Activated T-cell treated with anti-CD3 and anti-CD28 coated beads, Interleukin-2, amount 50 U/mL, for 1 hour (primary cell): ENCODE measurements at regions not wholly inside any gene's neighbourhood (a gene's known extent, or its start where the extent isn't known, plus 50 kb on each side); places are given as distances from the start of the nearest gene placed in this dataset.

Experiments
- DNase-seq: peaks from one replicate; pipeline ENCODE4 v3.0.0-alpha.2; 2020

DNA sequence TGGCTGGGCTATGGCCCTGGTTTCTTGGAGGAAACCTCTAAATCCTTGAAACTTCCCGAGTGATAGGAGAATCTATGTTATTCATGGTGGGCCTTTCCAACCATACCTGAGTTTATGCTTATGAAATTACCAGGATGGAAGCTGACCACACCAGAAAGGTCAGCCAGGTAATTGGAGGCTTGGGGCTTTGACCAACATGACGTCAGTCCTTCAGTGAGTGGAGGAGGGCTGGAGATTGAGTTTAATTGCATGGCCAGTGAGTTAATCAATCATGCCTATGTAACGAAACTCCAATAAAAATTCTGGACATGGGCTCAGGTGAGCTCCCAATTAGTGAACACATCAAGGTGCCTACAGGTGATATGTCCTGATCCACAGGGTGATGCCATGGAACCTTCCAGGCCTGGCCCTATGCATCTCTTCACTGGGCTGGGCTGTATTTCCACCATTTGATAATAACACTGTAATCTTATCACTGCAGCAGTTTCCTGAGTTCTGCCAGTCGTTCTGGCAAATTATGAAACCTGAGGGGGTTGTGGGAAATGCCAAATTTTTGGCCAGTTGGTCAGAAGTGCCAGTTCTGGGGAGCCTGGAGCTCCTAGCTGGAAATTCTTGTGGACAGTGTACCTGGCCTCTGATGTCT is 106.5 kb downstream of the CDH26 start:
- DNase-seq: no peak

DNA sequence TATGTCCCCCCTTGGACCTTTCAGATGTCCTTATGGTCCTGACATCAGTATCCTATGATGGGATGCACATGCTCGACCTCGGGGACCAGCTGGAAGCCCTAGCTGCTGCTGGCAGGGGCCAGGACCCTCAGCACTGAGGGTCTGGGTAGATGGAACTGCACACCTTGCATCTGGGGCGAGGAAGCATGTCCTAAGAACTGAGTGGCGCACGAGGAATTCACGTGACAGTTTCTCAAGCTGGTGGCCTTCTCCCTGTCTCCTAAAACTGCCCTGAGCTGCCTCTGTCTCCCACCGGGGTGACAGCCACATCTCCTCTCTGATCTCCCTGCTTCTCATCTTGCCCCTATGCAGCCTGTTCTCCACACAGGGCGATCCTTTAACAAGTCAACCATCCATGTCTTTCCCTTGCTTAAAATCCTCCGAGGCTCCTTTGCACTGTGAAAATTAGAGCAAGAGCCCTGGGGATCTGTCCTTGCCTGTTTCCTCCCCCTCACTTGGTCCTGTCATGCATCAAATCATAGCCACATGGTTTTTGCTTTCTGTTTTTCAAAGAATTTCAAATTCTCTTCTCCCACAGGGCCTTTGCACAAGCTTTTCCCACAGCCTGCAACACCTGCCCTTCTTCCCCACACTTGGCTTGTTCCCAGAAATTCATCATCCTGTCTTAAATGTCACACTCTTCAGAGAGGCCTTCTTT is 107.7 kb downstream of the CDH26 start:
- no peak for DNase-seq

DNA sequence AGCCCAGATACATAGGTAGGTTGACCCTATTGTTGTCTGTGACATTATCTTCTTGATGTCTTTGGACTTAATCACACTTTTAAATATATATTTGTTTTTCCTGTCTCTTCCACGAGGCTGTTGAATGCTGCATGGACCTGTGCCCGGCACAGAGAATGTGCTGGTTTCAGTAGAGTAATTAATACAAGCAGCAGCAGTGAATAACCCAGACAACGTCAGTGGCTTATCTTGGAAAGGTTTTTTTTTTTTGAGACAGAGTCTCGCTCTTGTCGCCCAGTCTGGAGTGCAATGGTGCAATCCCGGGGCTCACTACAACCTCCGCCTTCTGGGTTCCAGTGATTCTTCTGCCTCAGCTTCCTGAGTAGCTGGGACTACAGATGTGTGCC is 108.2 kb downstream of the CDH26 start:
- DNase-seq: no peak

DNA sequence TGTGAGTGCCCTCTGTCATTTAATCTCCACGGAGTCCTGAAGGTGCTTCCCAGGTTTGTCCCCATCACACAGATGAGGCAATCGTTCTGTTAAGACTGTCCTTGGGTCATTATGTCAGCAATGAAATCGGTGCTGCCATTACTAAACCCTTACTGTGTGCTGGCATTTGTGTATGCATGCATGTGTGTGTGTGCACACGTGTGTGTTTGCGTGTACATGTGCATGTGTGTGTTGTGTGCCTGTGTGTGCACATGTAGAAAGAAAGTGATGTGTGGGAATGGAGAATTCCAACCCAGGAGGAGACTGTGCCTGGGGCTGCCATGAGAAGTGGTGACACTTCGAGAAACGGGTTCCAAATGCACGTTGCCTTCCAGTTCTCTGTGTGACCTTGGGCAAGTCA is 110.3 kb downstream of the CDH26 start:
- DNase-seq: no peak

DNA sequence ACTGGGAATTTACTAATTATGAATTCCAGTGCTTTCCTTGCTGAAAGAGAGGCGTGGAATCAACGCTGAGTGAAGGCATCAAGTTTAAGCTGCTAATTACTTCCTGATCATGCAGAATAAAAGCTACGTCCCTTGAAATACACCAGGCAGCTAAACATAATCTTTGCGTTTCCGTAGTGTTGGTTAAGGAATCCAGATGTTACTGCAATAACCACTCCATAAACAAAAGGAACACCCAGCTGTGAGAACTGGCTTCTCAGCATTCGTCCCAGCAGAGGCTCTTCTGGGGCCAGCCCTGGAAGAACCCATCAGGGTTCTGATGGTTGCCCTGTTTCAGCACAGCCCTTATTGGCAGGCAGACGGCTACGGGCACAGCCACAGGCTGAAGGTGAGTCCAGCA is 111.4 kb downstream of the CDH26 start:
- no peak for DNase-seq

DNA sequence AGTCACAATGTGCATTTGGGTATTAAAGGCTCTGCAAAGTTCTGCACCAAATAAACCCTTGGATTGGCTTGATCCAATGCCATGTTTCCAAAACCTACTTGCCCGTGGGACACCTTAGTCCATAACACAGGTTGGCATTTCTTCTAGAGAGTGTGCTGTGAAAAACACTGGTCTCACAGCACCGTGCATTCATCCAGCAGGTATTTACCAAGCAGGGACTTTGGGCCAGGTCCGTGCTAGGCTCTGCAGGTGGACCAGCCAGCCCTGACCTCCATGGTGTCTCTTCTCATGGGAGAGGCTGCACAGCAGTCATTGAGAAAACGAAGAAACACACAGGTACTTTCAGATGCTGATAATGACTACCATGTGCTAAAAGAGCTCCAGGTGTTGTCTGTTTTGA is 112.6 kb downstream of the CDH26 start:
- no peak for DNase-seq

DNA sequence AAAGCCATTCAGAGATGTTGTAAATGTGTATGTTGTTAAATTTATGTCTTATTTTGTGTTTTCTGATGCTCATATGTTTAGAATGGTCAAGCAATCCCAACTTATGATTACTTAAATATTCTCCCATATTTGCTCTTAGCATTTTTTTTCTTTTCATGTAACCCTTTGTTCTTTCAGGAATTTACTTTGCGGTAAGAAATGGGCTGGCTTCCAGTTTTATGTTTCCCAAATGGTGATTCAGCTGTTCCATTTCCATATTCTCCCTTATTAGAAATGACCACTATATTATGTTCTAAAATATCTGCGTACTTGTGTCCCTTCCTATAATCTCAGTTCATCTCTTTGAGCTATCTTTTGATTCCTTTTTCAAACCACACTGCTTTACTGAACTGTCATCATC is 113.7 kb downstream of the CDH26 start:
- DNase-seq: no peak

DNA sequence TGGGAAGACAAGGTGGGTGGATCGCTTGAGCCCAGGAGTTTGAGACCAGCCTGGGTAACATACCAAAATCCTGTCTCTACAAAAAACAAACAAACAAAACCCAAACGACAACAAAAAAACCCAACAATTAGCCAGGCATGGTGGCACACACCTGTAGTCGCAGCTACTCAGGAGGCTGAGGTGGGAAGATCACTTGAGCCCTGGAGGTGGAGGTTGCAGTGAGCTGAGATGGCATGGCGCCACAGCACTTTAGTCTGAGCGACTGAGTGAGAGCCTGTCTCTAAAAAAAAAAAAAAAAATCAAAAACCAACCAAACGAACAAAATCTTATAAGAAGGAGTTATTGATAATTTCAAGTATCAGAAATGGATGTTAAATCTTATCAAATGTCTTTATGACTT is 114.9 kb downstream of the CDH26 start:
- no peak for DNase-seq

DNA sequence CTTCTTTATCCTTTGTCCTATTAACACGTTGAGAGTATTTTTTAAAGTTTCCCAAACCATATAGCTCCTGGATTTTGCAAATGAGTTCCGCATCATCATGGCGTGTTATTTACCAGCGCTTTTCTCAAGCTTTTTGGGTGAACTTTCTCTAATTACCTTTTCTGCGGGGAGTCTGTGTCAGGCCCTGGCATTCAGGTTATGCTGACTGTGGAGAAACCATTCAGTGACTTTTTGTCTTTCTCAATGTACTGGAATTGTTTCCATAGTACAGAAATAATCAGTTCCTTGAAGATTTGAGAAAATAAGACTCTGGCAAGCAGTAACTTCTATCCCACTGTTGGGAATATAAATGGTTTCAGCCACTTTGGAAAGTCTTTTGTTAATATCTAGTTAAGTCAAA is 115.3 kb downstream of the CDH26 start:
- no peak for DNase-seq

DNA sequence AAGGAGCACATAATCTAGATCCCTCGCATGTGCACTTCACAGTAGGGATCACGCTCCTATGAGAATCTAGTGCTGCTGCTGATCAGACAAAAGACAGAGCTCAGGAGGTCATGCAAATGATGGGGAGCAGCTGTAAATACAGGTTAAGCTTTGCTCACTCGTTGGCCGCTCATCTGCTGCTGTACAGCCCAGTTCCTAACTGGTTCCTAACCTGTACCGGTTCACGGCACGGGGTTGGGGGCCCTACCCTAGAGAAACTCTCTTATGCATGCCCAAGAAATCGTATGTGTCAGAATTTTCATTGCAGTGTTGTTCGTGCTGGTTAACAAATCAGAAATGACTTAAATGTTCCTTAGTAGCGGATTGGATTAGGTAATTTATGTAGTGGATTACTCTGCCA is 116.1 kb downstream of the CDH26 start:
- no peak for DNase-seq

DNA sequence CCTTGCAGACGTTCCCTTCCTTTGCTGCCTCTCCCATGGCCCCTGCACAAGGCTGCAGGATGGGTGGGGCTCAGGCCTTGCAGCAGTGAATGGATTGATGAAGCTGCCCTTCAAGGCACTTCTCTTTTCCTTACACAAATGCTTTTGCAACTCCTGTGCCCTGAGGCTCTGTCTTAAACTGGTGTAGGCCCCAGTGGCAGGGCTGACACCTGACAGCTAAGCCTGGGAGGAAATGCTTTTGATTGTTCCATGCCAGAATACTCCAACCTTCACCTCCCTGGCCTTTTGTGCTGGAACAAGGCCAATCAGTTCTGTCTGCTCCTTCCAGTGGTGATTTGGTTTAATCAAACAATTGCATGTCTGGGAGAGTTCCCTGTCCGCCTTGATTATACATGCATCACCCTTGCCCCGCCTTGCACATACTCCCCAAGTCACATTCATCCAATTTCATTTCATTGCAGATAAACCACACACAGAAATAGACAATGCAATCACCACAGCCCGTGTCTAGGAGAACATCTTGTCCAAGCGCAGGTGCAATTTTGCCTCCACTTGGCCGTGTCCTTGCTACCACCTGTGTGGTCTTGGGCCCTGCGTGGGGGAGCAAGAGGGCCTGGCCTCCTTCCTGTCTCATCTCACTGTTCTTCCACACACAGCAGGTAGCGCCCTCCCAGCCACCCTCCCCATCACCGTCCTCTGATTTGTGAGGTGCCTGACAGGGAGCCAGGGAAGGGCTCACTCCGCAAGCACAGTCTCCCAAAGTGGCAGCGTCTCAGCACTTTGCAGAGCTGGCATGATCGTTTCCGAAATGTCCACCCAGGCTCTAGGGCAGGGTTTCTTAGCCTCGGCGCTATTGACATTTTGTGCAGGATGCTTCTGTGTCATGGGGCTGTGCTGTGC is 120.4 kb downstream of the CDH26 start:
- DNase-seq: no peak

DNA sequence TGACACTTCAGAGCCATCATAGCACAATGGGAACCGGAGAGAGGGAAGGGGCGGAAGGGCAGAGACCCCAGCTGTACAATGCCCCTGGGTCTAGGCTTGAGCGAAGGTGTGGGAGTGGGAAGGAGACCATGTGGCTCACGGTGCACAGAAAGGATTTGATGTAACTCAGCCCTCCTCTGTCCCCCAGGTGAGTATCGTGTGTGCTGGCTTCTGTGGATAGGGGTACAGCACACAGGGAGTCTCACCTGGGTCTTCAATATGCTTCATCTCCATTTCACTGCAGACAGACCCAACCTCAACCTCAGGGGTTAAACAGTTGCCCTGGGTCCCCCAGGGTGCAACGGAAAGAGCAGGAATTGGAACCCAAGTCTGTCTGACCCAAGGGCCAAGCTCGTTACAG is 122.2 kb downstream of the CDH26 start:
- no peak for DNase-seq

DNA sequence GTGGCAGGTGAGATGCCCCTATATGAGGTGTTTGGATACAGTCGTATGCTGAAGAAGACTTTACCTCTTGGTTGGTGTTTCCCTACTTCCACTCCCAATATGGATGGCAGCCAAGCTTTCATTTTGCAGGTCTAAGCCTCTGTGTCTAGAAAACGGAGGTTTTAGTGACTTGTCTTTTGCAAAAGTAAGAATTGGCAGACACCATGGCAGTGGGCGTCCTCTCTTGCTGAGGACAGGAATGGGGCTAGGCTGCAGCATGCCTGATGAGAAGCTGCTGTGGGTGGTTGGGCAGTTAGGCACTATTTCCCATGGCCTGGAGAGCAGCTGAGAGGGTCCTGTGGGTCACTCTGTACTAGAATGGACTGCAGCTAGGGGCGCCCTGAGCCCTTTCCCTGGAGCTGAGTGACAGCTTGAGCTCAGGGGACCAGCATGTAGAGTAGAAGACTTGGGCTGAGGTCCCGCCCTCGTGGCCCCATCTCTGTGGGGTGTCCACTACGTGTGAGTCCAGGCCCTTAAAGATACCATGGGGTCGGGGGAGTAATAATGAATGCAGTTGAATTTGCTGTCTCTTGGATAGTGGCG is 127.4 kb downstream of the CDH26 start:
- DNase-seq: no peak

DNA sequence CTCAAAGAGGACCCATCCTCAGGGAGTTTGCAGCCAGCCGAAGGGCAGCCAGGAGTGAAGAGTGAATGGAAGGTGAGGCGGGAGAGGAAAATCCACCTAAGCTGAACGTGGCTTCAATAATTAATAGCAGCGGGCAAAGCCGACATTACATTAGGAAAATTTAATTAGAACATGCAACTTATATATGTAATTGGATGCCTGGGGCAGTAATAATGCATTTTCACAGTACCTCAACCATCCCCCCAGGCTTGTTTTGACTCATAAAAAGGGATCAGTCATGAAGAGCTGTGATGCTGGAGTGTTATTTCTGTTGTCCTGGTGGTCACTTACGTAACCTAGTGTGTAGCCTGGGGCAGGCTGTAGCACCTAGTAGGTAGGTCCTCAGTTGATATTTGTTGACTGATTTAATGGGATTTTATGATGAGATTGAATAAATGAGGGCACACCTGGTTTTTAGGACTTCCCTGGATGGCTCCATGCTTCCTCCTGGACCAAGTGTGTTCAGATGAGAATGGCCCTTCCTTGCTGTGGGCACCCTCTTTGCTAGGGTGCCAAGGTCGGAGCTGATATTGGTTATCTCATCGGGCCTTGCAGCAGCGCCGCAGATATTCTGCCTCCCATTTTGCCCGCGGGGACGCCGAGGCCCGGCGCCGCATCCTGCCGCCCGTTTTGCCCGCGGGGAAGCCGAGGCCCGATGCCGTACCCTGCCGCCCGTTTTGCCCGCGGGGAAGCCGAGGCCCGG is 128.8 kb downstream of the CDH26 start:
- DNase-seq: no peak

DNA sequence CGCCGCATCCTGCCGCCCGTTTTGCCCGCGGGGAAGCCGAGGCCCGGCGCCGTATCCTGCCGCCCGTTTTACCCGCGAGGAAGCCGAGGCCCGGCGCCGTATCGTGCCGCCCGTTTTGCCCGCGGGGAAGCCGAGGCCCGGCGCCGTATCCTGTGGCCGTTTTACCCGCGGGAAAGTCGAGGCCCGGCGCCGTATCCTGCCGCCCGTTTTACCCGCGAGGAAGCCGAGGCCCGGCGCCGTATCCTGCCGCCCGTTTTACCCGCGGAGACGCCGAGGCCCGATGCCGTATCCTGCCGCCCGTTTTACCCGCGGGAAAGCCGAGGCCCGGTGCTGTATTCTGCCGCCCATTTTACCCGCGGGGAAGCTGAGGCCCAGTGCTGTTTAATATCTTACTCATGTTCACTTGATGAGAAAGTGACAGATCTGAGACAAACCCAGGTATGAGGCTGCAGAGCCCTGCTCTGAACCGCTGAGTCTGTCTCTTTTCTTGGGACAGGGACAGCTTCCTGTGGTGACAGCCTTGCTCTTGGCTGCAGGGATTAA is 129.4 kb downstream of the CDH26 start:
- no peak for DNase-seq

DNA sequence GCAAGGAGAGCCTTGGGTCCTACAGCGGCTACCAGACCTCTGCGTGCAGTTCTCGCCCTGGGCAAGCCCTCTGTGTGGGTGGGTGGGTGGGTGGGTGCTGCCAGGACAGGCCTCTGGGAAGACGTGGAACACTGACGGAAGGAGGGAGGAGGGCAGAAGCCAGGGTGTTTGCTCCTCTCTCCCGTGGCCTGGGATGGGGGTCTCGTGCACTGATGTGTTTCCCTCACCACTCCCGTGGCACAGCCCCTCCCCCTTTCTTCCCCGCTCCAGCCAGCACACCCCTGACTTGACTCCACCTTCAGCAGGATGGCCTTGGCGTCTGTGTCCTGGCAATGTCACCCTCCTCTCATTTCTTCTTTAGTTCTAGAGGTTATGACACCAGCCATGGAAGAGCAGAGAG is 130.0 kb downstream of the CDH26 start:
- DNase-seq: no peak

DNA sequence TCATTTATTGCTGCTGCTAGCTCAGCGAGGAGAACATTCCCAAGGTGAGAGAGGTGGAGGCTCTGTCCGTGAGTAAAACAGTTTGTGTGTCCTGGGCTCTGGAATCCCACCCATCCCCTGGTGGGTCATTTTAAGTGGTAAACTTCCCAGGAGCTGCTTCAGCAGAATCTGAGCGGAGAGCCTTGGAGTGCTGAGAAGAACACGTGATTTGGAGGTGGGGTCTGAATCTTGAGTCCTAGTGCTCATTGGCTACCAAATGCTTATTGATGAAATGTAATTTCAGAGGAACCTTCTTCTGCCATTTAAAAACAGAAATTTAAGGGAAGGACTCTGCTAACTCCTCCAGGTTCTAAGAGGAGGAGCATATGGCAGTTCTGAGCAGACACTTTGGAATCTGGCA is 132.4 kb downstream of the CDH26 start:
- DNase-seq: no peak

DNA sequence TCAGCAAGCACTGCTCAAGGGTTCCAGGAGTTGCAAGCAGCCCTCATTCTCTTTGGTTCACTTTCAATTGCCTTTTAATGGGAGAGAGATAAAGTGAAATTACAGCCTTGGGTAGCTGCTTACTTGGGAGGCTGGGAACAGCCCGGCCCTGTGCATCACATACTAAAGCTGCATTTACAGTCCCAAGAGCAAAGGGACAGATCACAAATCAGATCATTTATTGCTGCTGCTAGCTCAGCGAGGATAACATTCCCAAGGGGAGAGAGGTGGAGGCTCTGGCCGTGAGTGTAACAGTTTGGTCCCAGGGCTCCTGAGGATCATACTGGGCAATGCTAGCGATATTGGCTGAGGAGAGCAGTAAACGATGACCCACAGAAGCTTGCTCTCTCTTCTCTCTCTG is 133.1 kb downstream of the CDH26 start:
- DNase-seq: no peak

DNA sequence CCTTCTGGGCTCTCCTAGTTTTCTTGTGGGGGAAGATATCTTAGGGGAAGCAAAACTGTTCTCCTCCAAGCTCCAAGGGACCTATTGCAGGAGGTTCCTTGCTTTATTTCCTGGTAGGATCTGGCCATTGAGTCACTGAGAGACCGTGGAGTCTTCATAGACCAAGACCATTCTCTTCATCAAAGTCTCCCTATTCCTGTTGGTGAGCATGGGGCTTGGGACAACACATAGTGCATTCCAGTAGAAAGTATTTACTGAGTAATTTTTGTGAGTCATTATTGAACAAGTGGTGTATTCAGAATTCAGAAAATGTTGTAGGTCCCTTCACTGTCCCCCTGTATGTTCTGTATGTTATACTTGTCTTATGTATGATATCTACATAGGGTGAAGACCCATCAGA is 133.6 kb downstream of the CDH26 start:
- DNase-seq: no peak

DNA sequence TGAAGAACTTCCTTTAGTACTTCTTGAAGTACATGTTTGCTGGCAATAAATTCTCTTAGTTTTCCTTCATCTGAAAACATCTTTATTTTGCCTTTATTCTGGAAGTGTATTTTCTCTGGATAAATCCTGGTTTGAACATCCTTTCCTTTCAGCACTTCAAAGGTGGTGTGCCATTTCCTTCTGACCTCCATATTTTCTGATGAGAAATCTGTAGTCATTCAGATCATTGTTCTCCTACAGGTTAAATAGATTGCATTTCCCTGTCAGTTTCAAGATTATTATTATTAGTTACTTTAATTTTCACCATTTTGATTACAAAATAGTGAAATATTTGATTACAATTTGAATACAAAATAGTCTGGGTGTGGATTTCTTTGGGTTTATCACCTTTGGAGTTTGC is 134.5 kb downstream of the CDH26 start:
- DNase-seq: no peak

DNA sequence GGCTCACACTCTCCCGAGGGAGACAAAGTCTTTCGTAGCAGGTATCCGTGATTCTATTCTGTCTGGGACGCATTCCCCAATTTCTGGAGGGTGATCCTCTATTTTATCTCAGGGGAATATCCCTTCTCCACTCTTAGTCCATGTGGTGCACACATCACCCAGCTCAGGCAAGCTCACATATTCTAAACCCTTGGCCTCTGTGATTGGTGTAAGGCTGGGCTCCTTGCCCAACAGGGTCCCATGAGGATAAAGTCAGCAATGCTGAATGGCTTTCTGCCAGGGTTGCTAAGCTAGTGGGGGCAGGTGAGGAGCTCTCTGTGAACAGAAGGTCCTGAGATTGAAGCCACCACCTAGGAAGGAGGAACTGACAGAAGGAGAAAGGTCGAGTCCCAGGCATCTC is 137.2 kb downstream of the CDH26 start:
- no peak for DNase-seq

DNA sequence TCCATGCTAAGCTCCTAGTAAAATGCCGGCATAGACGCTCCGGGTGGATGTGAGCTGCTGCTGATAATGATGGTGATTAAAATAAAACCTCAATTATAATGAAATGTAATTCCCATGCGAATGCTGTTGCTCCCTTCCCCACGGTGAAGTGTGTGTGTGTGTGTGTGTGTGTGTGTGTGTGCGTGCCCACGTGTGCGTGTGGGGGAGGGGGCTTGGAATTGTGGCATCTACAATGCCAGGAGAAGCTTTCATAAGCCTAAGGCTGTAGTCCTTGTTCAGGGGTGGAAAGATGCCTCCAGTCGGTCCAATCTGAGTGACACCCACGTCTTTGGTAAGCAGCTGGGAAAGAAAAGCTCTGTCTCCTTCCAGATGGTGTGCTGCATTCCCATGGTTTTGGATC is 137.9 kb downstream of the CDH26 start:
- DNase-seq: no peak

DNA sequence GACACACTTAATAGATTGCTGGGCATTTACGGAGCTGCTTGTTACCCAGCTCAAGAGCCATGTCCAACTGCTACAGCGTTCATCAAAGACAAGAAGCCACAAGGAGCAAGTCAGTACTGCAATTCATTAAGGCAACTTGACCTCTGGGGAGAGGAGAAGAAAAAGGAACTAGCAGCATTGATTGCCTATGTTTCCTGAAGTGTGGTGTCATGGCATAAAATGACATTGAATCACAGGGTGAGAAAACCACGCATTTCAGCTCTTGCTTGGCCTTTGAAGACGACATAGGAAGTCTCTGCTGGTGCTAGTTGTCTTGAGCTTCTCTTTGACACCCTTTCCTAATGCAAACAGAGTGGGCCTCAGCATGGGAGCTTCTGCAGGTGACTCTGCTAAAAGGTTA is 139.1 kb downstream of the CDH26 start:
- no peak for DNase-seq
